ENCODE measurements at regions not wholly inside any gene's neighbourhood (a gene's known extent, or its start where the extent isn't known, plus 50 kb on each side); places are given as distances from the start of the nearest gene placed in this dataset.

DNA sequence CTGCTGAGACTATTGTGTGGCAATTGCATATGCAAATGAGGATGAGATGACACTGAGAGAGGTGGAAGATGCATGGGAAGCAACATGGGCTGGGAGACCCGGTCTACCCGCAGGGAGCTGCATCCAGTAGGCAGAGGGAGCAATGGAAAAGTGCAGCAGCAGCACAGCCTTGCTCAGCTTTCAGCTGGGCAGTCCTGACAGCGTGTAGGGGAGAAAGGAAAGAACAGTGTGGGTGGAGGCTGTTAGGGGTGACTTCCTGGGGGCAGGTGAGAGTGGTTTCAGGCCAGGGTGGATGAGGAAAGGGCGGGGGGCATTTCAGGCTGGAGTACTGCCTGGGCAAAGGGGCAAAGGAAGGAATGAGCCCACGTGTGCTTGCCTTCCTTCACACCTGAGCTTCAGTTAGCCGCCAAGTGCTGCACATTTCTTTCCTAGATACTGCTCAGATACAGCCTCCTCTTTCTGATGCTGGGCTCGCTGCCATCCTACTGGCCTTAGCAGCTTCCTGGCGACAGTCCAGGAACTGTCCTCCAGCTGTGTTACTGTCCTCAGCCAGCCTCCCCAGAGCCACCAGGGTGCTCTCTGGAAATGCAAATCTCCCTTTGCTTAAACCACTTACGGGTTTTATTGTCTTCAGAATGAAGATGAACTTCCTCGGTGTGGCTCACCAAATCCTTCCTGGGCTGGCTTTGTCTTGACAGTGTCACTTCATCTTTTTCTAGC, 276.3 kb downstream of the TSN start:
- peaks cover 14% of the 10 kb centered on the region for H3K27me3 ChIP-seq (ENCODE audit: low read depth, low read length)
- no peaks in the 10 kb centered on the region for H3K36me3 ChIP-seq (replicated peaks; ENCODE audit: low read depth, low read length)
- H3K9me3 ChIP-seq (ENCODE audit: insufficient read depth, low read length) = no peaks in the 10 kb centered on the region
- H3K4me1 ChIP-seq (ENCODE audit: low read length) = no peaks in the 10 kb centered on the region
- H3K79me2 ChIP-seq (ENCODE audit: low read length) = no peaks in the 10 kb centered on the region
- H3K9ac ChIP-seq (ENCODE audit: low read length) = no peak overlapping the region
- H3K4me3 ChIP-seq (ENCODE audit: low read length) = no peak overlapping the region
- no peak overlapping the region for H3K27ac ChIP-seq (ENCODE audit: low read length)
- H4K20me1 ChIP-seq (ENCODE audit: insufficient read depth, low read length) = no peaks in the 10 kb centered on the region
- TF ChIP-seq, protein P1, sequence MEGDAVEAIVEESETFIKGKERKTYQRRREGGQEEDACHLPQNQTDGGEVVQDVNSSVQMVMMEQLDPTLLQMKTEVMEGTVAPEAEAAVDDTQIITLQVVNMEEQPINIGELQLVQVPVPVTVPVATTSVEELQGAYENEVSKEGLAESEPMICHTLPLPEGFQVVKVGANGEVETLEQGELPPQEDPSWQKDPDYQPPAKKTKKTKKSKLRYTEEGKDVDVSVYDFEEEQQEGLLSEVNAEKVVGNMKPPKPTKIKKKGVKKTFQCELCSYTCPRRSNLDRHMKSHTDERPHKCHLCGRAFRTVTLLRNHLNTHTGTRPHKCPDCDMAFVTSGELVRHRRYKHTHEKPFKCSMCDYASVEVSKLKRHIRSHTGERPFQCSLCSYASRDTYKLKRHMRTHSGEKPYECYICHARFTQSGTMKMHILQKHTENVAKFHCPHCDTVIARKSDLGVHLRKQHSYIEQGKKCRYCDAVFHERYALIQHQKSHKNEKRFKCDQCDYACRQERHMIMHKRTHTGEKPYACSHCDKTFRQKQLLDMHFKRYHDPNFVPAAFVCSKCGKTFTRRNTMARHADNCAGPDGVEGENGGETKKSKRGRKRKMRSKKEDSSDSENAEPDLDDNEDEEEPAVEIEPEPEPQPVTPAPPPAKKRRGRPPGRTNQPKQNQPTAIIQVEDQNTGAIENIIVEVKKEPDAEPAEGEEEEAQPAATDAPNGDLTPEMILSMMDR (IDR thresholded peaks at IDR 0.05; ENCODE audit: low read depth, low read length) = no peak
- TF ChIP-seq EZH2phosphoT487 (IDR thresholded peaks at IDR 0.05; ENCODE audit: low read depth) = no peak
- no peak overlapping the region for H2AFZ ChIP-seq (ENCODE audit: low read depth, low read length)
- H3K4me2 ChIP-seq (ENCODE audit: low read length) = no peak overlapping the region

DNA sequence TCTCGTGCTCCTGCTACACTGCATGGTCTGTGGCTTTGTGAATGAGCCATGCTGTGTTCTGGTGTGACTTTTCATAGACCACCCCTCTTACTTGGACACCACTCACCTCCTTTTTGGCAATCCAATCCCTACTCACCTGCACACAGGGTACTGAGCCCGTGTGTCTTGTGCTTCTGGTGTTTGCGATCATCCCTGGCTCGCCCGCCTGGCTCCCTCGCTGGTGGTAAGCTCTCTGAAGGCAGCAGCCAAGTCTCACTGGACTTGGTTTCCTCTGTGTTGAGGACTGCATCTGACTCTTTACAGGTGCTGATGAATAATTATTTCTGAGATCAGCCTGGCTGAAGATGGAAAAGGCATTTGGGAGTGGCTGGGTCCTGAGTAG, 276.8 kb downstream of the TSN start:
- H3K27ac ChIP-seq (ENCODE audit: low read length) = no peak overlapping the region
- no peak for TF ChIP-seq EZH2phosphoT487 (IDR thresholded peaks at IDR 0.05; ENCODE audit: low read depth)
- H3K36me3 ChIP-seq (replicated peaks; ENCODE audit: low read depth, low read length) = no peaks in the 10 kb centered on the region
- H4K20me1 ChIP-seq (ENCODE audit: insufficient read depth, low read length) = no peaks in the 10 kb centered on the region
- H2AFZ ChIP-seq (ENCODE audit: low read depth, low read length) = no peak overlapping the region
- H3K79me2 ChIP-seq (ENCODE audit: low read length) = no peaks in the 10 kb centered on the region
- no peaks in the 10 kb centered on the region for H3K4me1 ChIP-seq (ENCODE audit: low read length)
- no peaks in the 10 kb centered on the region for H3K9me3 ChIP-seq (ENCODE audit: insufficient read depth, low read length)
- H3K4me2 ChIP-seq (ENCODE audit: low read length) = no peak overlapping the region
- no peak overlapping the region for H3K9ac ChIP-seq (ENCODE audit: low read length)
- peaks cover 14% of the 10 kb centered on the region for H3K27me3 ChIP-seq (ENCODE audit: low read depth, low read length)
- no peak overlapping the region for H3K4me3 ChIP-seq (ENCODE audit: low read length)

DNA sequence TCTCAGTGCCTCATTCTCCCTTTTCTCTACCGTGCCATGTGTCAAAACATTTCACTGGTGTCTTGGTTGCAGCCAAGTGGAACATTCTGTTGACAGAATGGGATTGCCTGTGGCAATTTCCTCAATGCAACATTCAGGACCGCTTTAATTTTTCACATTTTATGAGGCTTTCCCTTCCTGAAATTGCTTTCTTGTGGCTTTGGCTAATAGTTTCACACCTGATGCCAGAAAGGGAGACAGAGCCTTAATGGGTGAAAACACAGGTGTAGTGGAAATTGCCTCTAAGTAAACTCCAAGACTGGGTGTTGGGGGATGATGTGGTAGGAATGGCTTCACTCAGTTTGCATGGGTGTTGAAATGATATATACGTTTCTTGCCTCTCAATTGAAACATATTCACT, 278.3 kb downstream of the TSN start:
- H3K4me3 ChIP-seq (ENCODE audit: low read length) = no peak overlapping the region
- H3K79me2 ChIP-seq (ENCODE audit: low read length) = no peaks in the 10 kb centered on the region
- H3K36me3 ChIP-seq (replicated peaks; ENCODE audit: low read depth, low read length) = no peaks in the 10 kb centered on the region
- no peaks in the 10 kb centered on the region for H4K20me1 ChIP-seq (ENCODE audit: insufficient read depth, low read length)
- H3K9ac ChIP-seq (ENCODE audit: low read length) = no peak overlapping the region
- peaks cover 14% of the 10 kb centered on the region for H3K27me3 ChIP-seq (ENCODE audit: low read depth, low read length)
- TF ChIP-seq, protein P1 (IDR thresholded peaks at IDR 0.05; ENCODE audit: low read depth, low read length) = no peak
- no peak for TF ChIP-seq EZH2phosphoT487 (IDR thresholded peaks at IDR 0.05; ENCODE audit: low read depth)
- H3K4me2 ChIP-seq (ENCODE audit: low read length) = no peak overlapping the region
- H3K27ac ChIP-seq (ENCODE audit: low read length) = no peak overlapping the region
- no peak overlapping the region for H2AFZ ChIP-seq (ENCODE audit: low read depth, low read length)
- H3K9me3 ChIP-seq (ENCODE audit: insufficient read depth, low read length) = no peaks in the 10 kb centered on the region
- H3K4me1 ChIP-seq (ENCODE audit: low read length) = no peaks in the 10 kb centered on the region

DNA sequence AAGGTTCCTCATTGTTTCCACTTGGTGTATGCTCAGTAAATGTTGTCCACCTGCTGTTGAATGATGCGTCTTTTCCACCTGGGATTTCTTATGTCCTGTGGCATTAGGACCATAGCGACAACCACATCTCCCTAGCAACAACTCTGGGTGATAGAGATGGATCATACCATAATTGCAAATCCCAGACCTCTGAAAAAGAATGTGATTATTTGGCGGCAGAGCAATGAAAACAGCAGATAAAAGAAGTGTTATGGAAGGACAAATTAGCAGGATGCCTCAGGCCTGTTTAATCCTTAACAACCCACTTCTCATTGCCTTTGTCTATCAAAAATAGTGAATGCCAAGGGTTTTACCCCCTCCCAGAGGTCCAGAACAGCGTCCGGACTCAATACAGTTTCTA, 278.9 kb downstream of the TSN start:
- Histone ChIP-seq H3K27ac (ENCODE audit: low read length) (no peak overlapping the region), H3K4me3 (ENCODE audit: low read length) (no peak overlapping the region), H3K9me3 (ENCODE audit: insufficient read depth, low read length) (no peaks in the 10 kb centered on the region), H2AFZ (ENCODE audit: low read depth, low read length) (no peak overlapping the region), H3K4me2 (ENCODE audit: low read length) (no peak overlapping the region), H3K79me2 (ENCODE audit: low read length) (no peaks in the 10 kb centered on the region), H3K36me3 (replicated peaks; ENCODE audit: low read depth, low read length) (no peaks in the 10 kb centered on the region), H3K27me3 (ENCODE audit: low read depth, low read length) (peaks cover 14% of the 10 kb centered on the region), H3K9ac (ENCODE audit: low read length) (no peak overlapping the region), H4K20me1 (ENCODE audit: insufficient read depth, low read length) (no peaks in the 10 kb centered on the region), H3K4me1 (ENCODE audit: low read length) (no peaks in the 10 kb centered on the region)
- no peak for TF ChIP-seq EZH2phosphoT487 (IDR thresholded peaks at IDR 0.05; ENCODE audit: low read depth)
- TF ChIP-seq, protein P1 (IDR thresholded peaks at IDR 0.05; ENCODE audit: low read depth, low read length) = no peak

Data from OCI-LY3 (cell line).